H9 (cell line): ENCODE measurements at regions not wholly inside any gene's neighbourhood (a gene's known extent, or its start where the extent isn't known, plus 50 kb on each side); places are given as distances from the start of the nearest gene placed in this dataset.

Source experiments
- DNase-seq: peaks from one replicate; pipeline ENCODE4 v3.0.0-alpha.2; 2017
- H2AFZ ChIP-seq: one replicate; pipeline ENCODE4 v1.6.1; 2013; ENCODE audit warnings: mild to moderate bottlenecking, low read length, control low read depth, moderate library complexity
- H2AK5ac ChIP-seq: 2 replicates; pipeline ENCODE4 v1.6.1; 2013; ENCODE audit warnings: low read length, control low read depth, mixed read lengths; ENCODE audit not compliant: insufficient read length
- H2BK120ac ChIP-seq: one replicate; pipeline ENCODE4 v1.6.1; 2013; ENCODE audit warnings: low read depth, mild to moderate bottlenecking, low read length, control low read depth, inconsistent platforms; ENCODE audit not compliant: poor library complexity, severe bottlenecking
- H2BK12ac ChIP-seq: 2 replicates; pipeline ENCODE4 v1.6.1; 2013; ENCODE audit warnings: low read length, control low read depth, mixed read lengths, low read depth; ENCODE audit not compliant: insufficient read length
- H2BK15ac ChIP-seq: 2 replicates; pipeline ENCODE4 v1.6.1; 2013; ENCODE audit warnings: low read depth, low read length, control low read depth
- H2BK20ac ChIP-seq: one replicate; pipeline ENCODE4 v1.6.1; 2013; ENCODE audit warnings: low read depth, mild to moderate bottlenecking, low read length, control low read depth, inconsistent platforms; ENCODE audit not compliant: poor library complexity, severe bottlenecking
- H2BK5ac ChIP-seq: 2 replicates; pipeline ENCODE4 v1.6.1; 2013; ENCODE audit warnings: low read length, control low read depth, mixed read lengths; ENCODE audit not compliant: insufficient read length
- H3K14ac ChIP-seq: 2 replicates; pipeline ENCODE4 v1.6.1; 2013; ENCODE audit warnings: low read length, control low read depth; ENCODE audit not compliant: insufficient read depth
- H3K18ac ChIP-seq: 2 replicates; pipeline ENCODE4 v1.6.1; 2013; ENCODE audit warnings: low read depth, mild to moderate bottlenecking, mixed read lengths, low read length, control low read depth; ENCODE audit not compliant: insufficient read length
- H3K23ac ChIP-seq: 2 replicates; pipeline ENCODE4 v1.6.1; 2013; ENCODE audit warnings: low read length, control low read depth, mixed read lengths, low read depth; ENCODE audit not compliant: insufficient read length
- H3K23me2 ChIP-seq: 2 replicates; pipeline ENCODE4 v1.6.1; 2013; ENCODE audit warnings: low read depth, mild to moderate bottlenecking, mixed read lengths, low read length, control low read depth; ENCODE audit not compliant: insufficient read length, poor library complexity, severe bottlenecking
- H3K27ac ChIP-seq: 2 replicates; pipeline ENCODE4 v1.5.1; 2013; ENCODE audit warnings: low read length, control low read depth, mixed read lengths, low read depth; ENCODE audit not compliant: insufficient read length
- H3K27me3 ChIP-seq: 2 replicates; pipeline ENCODE4 v1.6.1; 2013; ENCODE audit warnings: low read length, control low read depth, inconsistent platforms; ENCODE audit not compliant: insufficient read depth
- H3K4ac ChIP-seq: 2 replicates; pipeline ENCODE4 v1.6.1; 2013; ENCODE audit warnings: low read depth, mild to moderate bottlenecking, control low read depth, inconsistent platforms, low read length, moderate library complexity
- H3K4me1 ChIP-seq: 2 replicates; pipeline ENCODE4 v1.6.1; 2013; ENCODE audit warnings: low read length, control low read depth, inconsistent platforms; ENCODE audit not compliant: insufficient read depth
- H3K4me2 ChIP-seq: 2 replicates; pipeline ENCODE4 v1.6.1; 2013; ENCODE audit warnings: low read length, control low read depth, mixed read lengths; ENCODE audit not compliant: insufficient read length, insufficient read depth
- H3K56ac ChIP-seq: 2 replicates; pipeline ENCODE4 v1.6.1; 2013; ENCODE audit warnings: low read depth, mild to moderate bottlenecking, mixed read lengths, low read length, control low read depth; ENCODE audit not compliant: insufficient read length
- H3K79me1 ChIP-seq: 2 replicates; pipeline ENCODE4 v1.6.1; 2013; ENCODE audit warnings: low read depth, mild to moderate bottlenecking, moderate library complexity, low read length, control low read depth, inconsistent platforms; ENCODE audit not compliant: insufficient read depth, poor library complexity, severe bottlenecking
- H3K79me2 ChIP-seq: 2 replicates; pipeline ENCODE4 v1.6.1; 2013; ENCODE audit warnings: low read length, control low read depth, inconsistent platforms; ENCODE audit not compliant: insufficient read depth
- H3K9ac ChIP-seq: 2 replicates; pipeline ENCODE4 v1.6.1; 2013; ENCODE audit warnings: low read length, control low read depth, mixed read lengths; ENCODE audit not compliant: insufficient read length; ENCODE audit errors: extremely low read depth
- H3K9me3 ChIP-seq: one replicate; pipeline ENCODE4 v1.6.1; 2013; ENCODE audit warnings: low read depth, low read length, inconsistent platforms; ENCODE audit not compliant: control insufficient read depth
- H3T11ph ChIP-seq: one replicate; pipeline ENCODE4 v1.6.1; 2013; ENCODE audit warnings: mild to moderate bottlenecking, low read length, control low read depth, inconsistent platforms
- H4K20me1 ChIP-seq: one replicate; pipeline ENCODE4 v1.6.1; 2013; ENCODE audit not compliant: control insufficient read depth, insufficient read length, insufficient read depth
- H4K5ac ChIP-seq: 2 replicates; pipeline ENCODE4 v1.6.1; 2013; ENCODE audit warnings: low read depth, mild to moderate bottlenecking, mixed read lengths, low read length, control low read depth; ENCODE audit not compliant: insufficient read length
- H4K8ac ChIP-seq: replicated peaks from 2 replicates; pipeline ENCODE4 v1.6.1; 2013; ENCODE audit warnings: low read length, control low read depth, mixed read lengths, low read depth; ENCODE audit not compliant: insufficient read length
- H4K91ac ChIP-seq: 2 replicates; pipeline ENCODE4 v1.6.1; 2013; ENCODE audit warnings: low read depth, mild to moderate bottlenecking, moderate library complexity, mixed read lengths, low read length, control low read depth; ENCODE audit not compliant: insufficient read length
- H3K27ac Mint-ChIP-seq, 3 experiments: 2 replicates in 2 of 3; 3 replicates in 1 of 3; pipeline ENCODE4 v1.8.0; 2020 to 2021; ENCODE audit warnings: mixed read lengths in 3 of 3, mild to moderate bottlenecking in 1 of 3, moderate library complexity in 1 of 3
- H3K27me3 Mint-ChIP-seq: 2 replicates; pipeline ENCODE4 v1.8.0; 2021; ENCODE audit warnings: low read depth, mild to moderate bottlenecking, moderate library complexity, mixed read lengths
- H3K36me3 Mint-ChIP-seq, 3 experiments: 2 replicates in 2 of 3; 3 replicates in 1 of 3; pipeline ENCODE4 v1.8.0; 2020 to 2021; ENCODE audit warnings: low read depth in 3 of 3, mixed read lengths in 3 of 3; ENCODE audit not compliant: insufficient read depth in 1 of 3
- H3K4me1 Mint-ChIP-seq, 2 experiments: 2 replicates each; pipeline ENCODE4 v1.8.0; 2020; ENCODE audit warnings: mixed read lengths in 2 of 2
- H3K4me3 Mint-ChIP-seq, 2 experiments: 2 replicates in 1 of 2; 3 replicates in 1 of 2; pipeline ENCODE4 v1.8.0; 2020 to 2021; ENCODE audit warnings: mild to moderate bottlenecking in 2 of 2, mixed read lengths in 2 of 2, moderate library complexity in 1 of 2
- H3K9me3 Mint-ChIP-seq, 2 experiments: 2 replicates in 1 of 2; 3 replicates in 1 of 2; pipeline ENCODE4 v1.8.0; 2020; ENCODE audit warnings: mild to moderate bottlenecking in 2 of 2, mixed read lengths in 2 of 2, moderate library complexity in 1 of 2
- CTCF ChIP-seq: fragments of 200-600 bp; sonication (generic); conservative IDR thresholded peaks from 3 replicates; pipeline ENCODE4 v1.8.0; 2021; ENCODE audit warnings: antibody characterized with exemption, mild to moderate bottlenecking

GRCh38 chr5:98066910-98067309, 706.6 kb upstream of the RGMB start:
- no peak overlapping the region for H4K8ac ChIP-seq
- H3K79me1 ChIP-seq = no peaks in the 10 kb centered on the region
- TF ChIP-seq CTCF = no peak
- no peak for DNase-seq
- H3K4ac ChIP-seq = no peak overlapping the region
- no peak overlapping the region for H3K56ac ChIP-seq
- no peak overlapping the region for H4K91ac ChIP-seq
- no peak overlapping the region for H3K18ac ChIP-seq
- no peak overlapping the region for H2BK120ac ChIP-seq
- H2BK5ac ChIP-seq = no peak overlapping the region
- no peak overlapping the region for H3K23ac ChIP-seq
- no peak overlapping the region for H2BK15ac ChIP-seq
- no peaks in the 10 kb centered on the region for H3K36me3 Mint-ChIP-seq
- H3K27me3 Mint-ChIP-seq = no peaks in the 10 kb centered on the region
- no peak overlapping the region for H2AFZ ChIP-seq
- H3K27ac ChIP-seq = no peak overlapping the region
- no peak overlapping the region for H3K4me2 ChIP-seq
- no peak overlapping the region for H4K5ac ChIP-seq
- H3K9me3 ChIP-seq = no peaks in the 10 kb centered on the region
- H3K14ac ChIP-seq = no peak overlapping the region
- no peaks in the 10 kb centered on the region for H3K4me1 ChIP-seq
- H3K9me3 Mint-ChIP-seq = no peaks in the 10 kb centered on the region
- H3K79me2 ChIP-seq = no peaks in the 10 kb centered on the region
- H3K23me2 ChIP-seq = no peaks in the 10 kb centered on the region
- no peak overlapping the region for H2BK12ac ChIP-seq
- H3K9ac ChIP-seq = no peak overlapping the region
- H4K20me1 ChIP-seq = no peaks in the 10 kb centered on the region
- no peaks in the 10 kb centered on the region for H3K27me3 ChIP-seq
- no peak overlapping the region for H2AK5ac ChIP-seq
- H2BK20ac ChIP-seq = no peak overlapping the region
- H3K4me3 Mint-ChIP-seq = no peak overlapping the region
- peaks cover 6 to 8% of the 10 kb centered on the region in 2 experiments for H3K4me1 Mint-ChIP-seq
- H3K27ac Mint-ChIP-seq = no peak overlapping the region
- no peak overlapping the region for H3T11ph ChIP-seq
